ENCODE measurements at regions not wholly inside any gene's neighbourhood (a gene's known extent, or its start where the extent isn't known, plus 50 kb on each side); places are given as distances from the start of the nearest gene placed in this dataset.

- Histone ChIP-seq H3K14ac (ENCODE audit: insufficient read depth, low read length) (no peak overlapping the region), H3K27me3 (ENCODE audit: insufficient read depth, low read length) (no peaks in the 10 kb centered on the region), H4K91ac (ENCODE audit: insufficient read length, low read depth, low read length) (no peak overlapping the region), H3K79me1 (ENCODE audit: insufficient read depth, low read depth, low read length, poor library complexity, severe bottlenecking) (no peaks in the 10 kb centered on the region), H3T11ph (ENCODE audit: low read length) (no peak overlapping the region), H3K4ac (ENCODE audit: low read depth, low read length) (no peak overlapping the region), H2AFZ (ENCODE audit: low read length) (no peak overlapping the region), H2AK5ac (ENCODE audit: insufficient read length, low read length) (no peak overlapping the region), H3K27ac (ENCODE audit: insufficient read length, low read depth, low read length) (no peak overlapping the region), H3K79me2 (ENCODE audit: insufficient read depth, low read length) (no peaks in the 10 kb centered on the region), H3K23me2 (ENCODE audit: insufficient read length, low read depth, low read length, poor library complexity, severe bottlenecking) (no peaks in the 10 kb centered on the region), H3K9me3 (ENCODE audit: control insufficient read depth, low read depth, low read length) (no peaks in the 10 kb centered on the region), H3K23ac (ENCODE audit: insufficient read length, low read depth, low read length) (no peak overlapping the region), H2BK15ac (ENCODE audit: low read depth, low read length) (no peak overlapping the region), H3K9ac (ENCODE audit: extremely low read depth, insufficient read length, low read length) (no peak overlapping the region), H2BK12ac (ENCODE audit: insufficient read length, low read depth, low read length) (no peak overlapping the region), H4K20me1 (ENCODE audit: control insufficient read depth, insufficient read depth, insufficient read length) (no peaks in the 10 kb centered on the region), H3K18ac (ENCODE audit: insufficient read length, low read depth, low read length) (no peak overlapping the region), H4K5ac (ENCODE audit: insufficient read length, low read depth, low read length) (no peak overlapping the region), H2BK120ac (ENCODE audit: low read depth, low read length, poor library complexity, severe bottlenecking) (no peak overlapping the region), H3K4me1 (ENCODE audit: insufficient read depth, low read length) (no peaks in the 10 kb centered on the region), H4K8ac (replicated peaks; ENCODE audit: insufficient read length, low read depth, low read length) (no peak overlapping the region), H3K56ac (ENCODE audit: insufficient read length, low read depth, low read length) (no peak overlapping the region), H3K4me2 (ENCODE audit: insufficient read depth, insufficient read length, low read length) (no peak overlapping the region), H2BK20ac (ENCODE audit: low read depth, low read length, poor library complexity, severe bottlenecking) (no peak overlapping the region), H2BK5ac (ENCODE audit: insufficient read length, low read length) (no peak overlapping the region)
- no peak overlapping the region for H3K4me3 Mint-ChIP-seq
- DNase-seq: no peak
- H3K4me1 Mint-ChIP-seq: peaks cover 31 to 39% of the 10 kb centered on the region in 2 experiments
- no peaks in the 10 kb centered on the region for H3K27me3 Mint-ChIP-seq (ENCODE audit: low read depth)
- whole genome bisulfite sequencing (ENCODE audit: extremely low coverage, insufficient read length, low lambda C conversion rate): no CpG with 5 or more reads among the region's 1 CpG
- no peak for TF ChIP-seq CTCF (conservative IDR thresholded peaks at IDR 0.05)
- peaks cover 0 to 2% (median 0%) of the 10 kb centered on the region in 3 experiments; a peak in 1 of 7 replicates for H3K36me3 Mint-ChIP-seq (ENCODE audit: insufficient read depth in 1 of 3, low read depth in 3 of 3)
- H3K9me3 Mint-ChIP-seq: no peaks in the 10 kb centered on the region
- H3K27ac Mint-ChIP-seq: peak overlapping the region in 2 of 3 experiments; percentile 34 to 54; a peak in 2 of 7 replicates
These were observed 186.3 kb downstream of the CALCRL start for GRCh38 chr2:187261705-187262104.
